HepG2 (cell line): ENCODE measurements at regions not wholly inside any gene's neighbourhood (a gene's known extent, or its start where the extent isn't known, plus 50 kb on each side); places are given as distances from the start of the nearest gene placed in this dataset.

Source experiments
- ATAC-seq: fragments of 200-7000 bp; cut with Tn5 transposase; 3 replicates; pipeline ENCODE4 v1.9.1; 2020; ENCODE audit warnings: mild to moderate bottlenecking, moderate library complexity
- BruUV-seq: library from RNA; stranded (reverse); fragments of 400-500 nt; replicated peaks from 2 replicates; lab custom pipeline; 2021; lab: Mats Ljungman, UMichigan
- CTCF ChIA-PET: fragments of 300-600 bp; formaldehyde crosslinking; extraction: SDS; loops from one replicate; lab custom pipeline; 2021; ENCODE audit warnings: low total read pairs, inconsistent platforms, low intra/inter-chr PET ratio; lab: Yijun Ruan, JAX
- POLR2A ChIA-PET: fragments of 350-600 bp; sonication (Branson Sonifier 250); formaldehyde crosslinking; loops from one replicate; lab custom pipeline; 2020; ENCODE audit warnings: antibody characterized with exemption, inconsistent platforms; lab: Yijun Ruan, JAX
- DNase-seq: peaks from one replicate; pipeline ENCODE4 v3.0.0-alpha.2; 2015; ENCODE audit warnings: low spot score
- FAIRE-seq: peaks from 3 replicates; lab custom pipeline; 2011; peaks lifted over from hg19 to GRCh38; lab: Jason Lieb, UNC
- H2AFZ ChIP-seq: one replicate; pipeline ENCODE4 v1.6.1; 2011; ENCODE audit warnings: low read length, inconsistent platforms
- H3K27ac ChIP-seq: fragments of 300-600 bp; 3 replicates; pipeline ENCODE4 v1.8.0; 2011; ENCODE audit warnings: mixed run types, mild to moderate bottlenecking, mixed read lengths, low read length, inconsistent platforms; ENCODE audit not compliant: insufficient read depth; ENCODE audit errors: extremely low read length
- H3K27me3 ChIP-seq, 2 experiments: fragments of 200-600 bp in 1 of 2; 2 replicates in 1 of 2; 3 replicates in 1 of 2; pipeline versions ENCODE4 v1.6.0 to v1.8.0; 2011; ENCODE audit warnings: low read length in 2 of 2, mild to moderate bottlenecking in 2 of 2, moderate library complexity in 2 of 2, inconsistent platforms in 1 of 2; ENCODE audit not compliant: insufficient read depth in 2 of 2, control insufficient read depth in 1 of 2
- H3K36me3 ChIP-seq, 2 experiments: fragments of 200-600 bp in 1 of 2; replicated peaks in 1 of 2; 2 replicates in 1 of 2; 3 replicates in 1 of 2; pipeline versions ENCODE4 v1.5.1 to v1.8.0; 2011; ENCODE audit warnings: low read length in 2 of 2, inconsistent platforms in 1 of 2; ENCODE audit not compliant: insufficient read depth in 2 of 2, control insufficient read depth in 1 of 2
- H3K4me1 ChIP-seq: 2 replicates; pipeline ENCODE4 v1.5.1; 2012; ENCODE audit warnings: low read length, inconsistent platforms; ENCODE audit not compliant: insufficient read depth
- H3K4me2 ChIP-seq: 2 replicates; pipeline ENCODE4 v1.6.0; 2011; ENCODE audit warnings: low read depth, low read length, inconsistent platforms
- H3K4me3 ChIP-seq, 3 experiments: fragments of 200-600 bp in 1 of 3; sonication (generic), shearing (Covaris generic) in 1 of 3; replicated peaks in 1 of 3; 2 replicates each; pipeline ENCODE4 v1.5.1; 2011 to 2016; ENCODE audit warnings: low read length in 3 of 3, inconsistent platforms in 2 of 3, low read depth in 2 of 3, mild to moderate bottlenecking in 2 of 3, control low read depth in 1 of 3, mixed read lengths in 1 of 3; ENCODE audit not compliant: insufficient read depth in 1 of 3
- H3K79me2 ChIP-seq: one replicate; pipeline ENCODE4 v1.6.1; 2011; ENCODE audit warnings: low read length, inconsistent platforms; ENCODE audit not compliant: insufficient read depth
- H3K9ac ChIP-seq: 2 replicates; pipeline ENCODE4 v1.6.0; 2011; ENCODE audit warnings: mild to moderate bottlenecking, low read depth, low read length, inconsistent platforms; ENCODE audit not compliant: insufficient read depth
- H3K9me3 ChIP-seq: 2 replicates; pipeline ENCODE4 v1.5.1; 2012; ENCODE audit warnings: mild to moderate bottlenecking, low read length
- H4K20me1 ChIP-seq: 2 replicates; pipeline ENCODE4 v1.6.0; 2011; ENCODE audit warnings: inconsistent platforms, mild to moderate bottlenecking, low read length, moderate library complexity; ENCODE audit not compliant: insufficient read depth
- ARNT2 ChIP-seq: sonication (generic); formaldehyde crosslinking; IDR thresholded peaks from 2 replicates; pipeline ENCODE4 v1.8.0; 2022; ENCODE audit warnings: mild to moderate bottlenecking, low read depth, missing genetic modification reagents, moderate library complexity
- GTF2F1 ChIP-seq: fragments of 150-350 bp; IDR thresholded peaks from 2 replicates; pipeline ENCODE4 v1.6.1; 2014; ENCODE audit warnings: low read length
- NFAT5 ChIP-seq: sonication (generic); formaldehyde crosslinking; IDR thresholded peaks from 2 replicates; pipeline ENCODE4 v1.4.0; 2020; ENCODE audit warnings: missing genetic modification reagents
- PPARG ChIP-seq: conservative IDR thresholded peaks from 2 replicates; pipeline ENCODE4 v1.6.1; 2016; ENCODE audit warnings: missing biosample characterization, missing genetic modification reagents
- REL ChIP-seq: sonication (generic); formaldehyde crosslinking; conservative IDR thresholded peaks from 2 replicates; pipeline ENCODE4 v1.8.0; 2022; ENCODE audit warnings: mild to moderate bottlenecking, missing genetic modification reagents, moderate library complexity
- SIX4 ChIP-seq: sonication (generic); formaldehyde crosslinking; IDR thresholded peaks from 2 replicates; pipeline ENCODE4 v1.4.0; 2020; ENCODE audit warnings: missing genetic modification reagents
- SNRNP70 ChIP-seq: fragments of 200-400 bp; formaldehyde crosslinking; IDR thresholded peaks from 2 replicates; pipeline ENCODE4 v1.6.1; 2017; ENCODE audit warnings: mild to moderate bottlenecking, low read depth, low read length, moderate library complexity
- SRF ChIP-seq: IDR thresholded peaks from 2 replicates; pipeline ENCODE4 v1.6.1; 2011; ENCODE audit warnings: mild to moderate bottlenecking, low read depth, low read length, moderate library complexity
- TAF15 ChIP-seq: fragments of 200-400 bp; formaldehyde crosslinking; IDR thresholded peaks from one replicate; pipeline ENCODE4 v1.6.1; 2018; ENCODE audit warnings: mild to moderate bottlenecking, low read depth, low read length; ENCODE audit not compliant: poor library complexity, severe bottlenecking
- TBL1XR1 ChIP-seq: fragments of 150-350 bp; IDR thresholded peaks from 2 replicates; pipeline ENCODE4 v1.6.1; 2014; ENCODE audit warnings: borderline replicate concordance, low read length; ENCODE audit not compliant: partially characterized antibody
- ZBTB39 ChIP-seq: sonication (generic); formaldehyde crosslinking; IDR thresholded peaks from 2 replicates; pipeline ENCODE4 v1.5.0; 2020; ENCODE audit warnings: missing genetic modification reagents
- ZNF331 ChIP-seq: sonication (generic); formaldehyde crosslinking; IDR thresholded peaks from 2 replicates; pipeline ENCODE4 v1.4.0; 2020; ENCODE audit warnings: missing genetic modification reagents
- ZNF33B ChIP-seq: sonication (generic); formaldehyde crosslinking; IDR thresholded peaks from 2 replicates; pipeline ENCODE4 v1.5.1; 2020; ENCODE audit warnings: mild to moderate bottlenecking, missing genetic modification reagents
- ZNF562 ChIP-seq: sonication (generic); formaldehyde crosslinking; IDR thresholded peaks from 2 replicates; pipeline ENCODE4 v1.8.0; 2022; ENCODE audit warnings: missing genetic modification reagents, borderline replicate concordance
- in situ Hi-C: cut with HindIII; loops from 2 replicates; pipeline ENCODE4 v1.10.0; 2017; ENCODE audit warnings: low pct_unique_long_range_greater_than_20kb; ENCODE audit not compliant: extremely low pct_ligation_motif_present
- intact Hi-C: fragments of 100-400 bp; cut with micrococcal nuclease; formaldehyde crosslinking; loops from one replicate; pipeline ENCODE4 v1.10.0; 2022; ENCODE audit not compliant: unreplicated experiment
- TF ChIP-seq, protein P1 (sequence below): sonication (generic); formaldehyde crosslinking; IDR thresholded peaks from 2 replicates; pipeline ENCODE4 v1.8.0; 2022; ENCODE audit warnings: missing genetic modification reagents, mild to moderate bottlenecking, borderline replicate concordance

GRCh38 chr14:27063959-27064358 lies 466.1 kb upstream of the NOVA1 start:
- intact Hi-C loops, result no loop called here
- in situ Hi-C loops, result no loop called here
- CTCF ChIA-PET, result no interaction called here
- no peak overlapping the region for H2AFZ ChIP-seq
- no peaks in the 10 kb centered on the region for H3K36me3 ChIP-seq
- H3K27me3 ChIP-seq, result no peaks in the 10 kb centered on the region
- no peak overlapping the region for H3K27ac ChIP-seq
- ATAC-seq (no peak), FAIRE-seq (no peak), DNase-seq (no peak)
- TF ChIP-seq SIX4 (no peak), SRF (no peak), PPARG (CRISPR knock-in tag) (no peak), REL (CRISPR knock-in tag) (no peak), ZNF33B (no peak), ZBTB39 (CRISPR knock-in tag) (no peak), TBL1XR1 (no peak), ZNF331 (CRISPR knock-in tag) (no peak), TAF15 (no peak), GTF2F1 (no peak), NFAT5 (CRISPR knock-in tag) (no peak), ARNT2 (CRISPR knock-in tag) (no peak), ZNF562 (CRISPR knock-in tag) (no peak), SNRNP70 (no peak)
- TF ChIP-seq, protein P1, sequence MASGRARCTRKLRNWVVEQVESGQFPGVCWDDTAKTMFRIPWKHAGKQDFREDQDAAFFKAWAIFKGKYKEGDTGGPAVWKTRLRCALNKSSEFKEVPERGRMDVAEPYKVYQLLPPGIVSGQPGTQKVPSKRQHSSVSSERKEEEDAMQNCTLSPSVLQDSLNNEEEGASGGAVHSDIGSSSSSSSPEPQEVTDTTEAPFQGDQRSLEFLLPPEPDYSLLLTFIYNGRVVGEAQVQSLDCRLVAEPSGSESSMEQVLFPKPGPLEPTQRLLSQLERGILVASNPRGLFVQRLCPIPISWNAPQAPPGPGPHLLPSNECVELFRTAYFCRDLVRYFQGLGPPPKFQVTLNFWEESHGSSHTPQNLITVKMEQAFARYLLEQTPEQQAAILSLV (CRISPR knock-in tag), result no peak
- POLR2A ChIA-PET, result no interaction called here
- H3K4me2 ChIP-seq, result no peak overlapping the region
- H3K4me1 ChIP-seq, result no peaks in the 10 kb centered on the region
- H3K9me3 ChIP-seq, result peaks cover 82% of the 10 kb centered on the region
- no peak overlapping the region for H3K4me3 ChIP-seq
- no peak overlapping the region for H3K9ac ChIP-seq
- H4K20me1 ChIP-seq, result no peaks in the 10 kb centered on the region
- no peaks in the 10 kb centered on the region for H3K79me2 ChIP-seq
- BruUV-seq, result no TSS peak
